ENCODE measurements at regions not wholly inside any gene's neighbourhood (a gene's known extent, or its start where the extent isn't known, plus 50 kb on each side); places are given as distances from the start of the nearest gene placed in this dataset.
A peak's percentile ranks its signal among the peaks of the same experiment; 100 is the strongest.

DNA sequence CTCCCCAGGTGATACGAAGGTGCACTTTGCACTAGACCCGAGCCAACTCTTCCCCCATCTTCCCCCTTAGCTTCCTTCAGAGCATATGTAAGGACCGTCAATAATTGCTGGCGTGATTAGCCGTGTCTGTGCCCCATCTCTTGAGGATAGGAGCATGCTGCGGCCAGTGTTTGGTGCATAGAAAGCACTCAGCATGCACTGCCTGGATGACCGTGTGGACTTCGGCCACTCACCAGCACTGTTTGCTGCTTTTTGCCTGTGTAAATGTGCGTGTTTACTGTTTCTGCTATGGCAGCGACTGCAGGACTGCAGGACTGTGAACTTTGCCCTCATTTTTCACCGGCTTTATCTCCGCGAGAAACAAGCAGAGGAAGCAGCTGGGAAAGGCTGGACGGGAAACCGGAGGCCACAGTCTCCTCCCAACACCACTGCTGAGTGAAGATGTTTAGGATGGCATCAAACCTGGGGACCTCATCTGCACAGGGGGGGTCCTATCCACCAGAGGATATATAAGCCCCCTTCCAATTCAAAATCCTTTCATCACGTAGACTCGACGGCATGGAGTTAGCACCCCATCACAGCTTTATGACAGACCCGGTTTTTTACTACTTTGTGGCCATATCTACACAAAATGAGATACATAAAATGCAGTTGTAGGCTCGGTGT, 150.6 kb upstream of the AFDN start (continued):
- TF ChIP-seq, protein P1, sequence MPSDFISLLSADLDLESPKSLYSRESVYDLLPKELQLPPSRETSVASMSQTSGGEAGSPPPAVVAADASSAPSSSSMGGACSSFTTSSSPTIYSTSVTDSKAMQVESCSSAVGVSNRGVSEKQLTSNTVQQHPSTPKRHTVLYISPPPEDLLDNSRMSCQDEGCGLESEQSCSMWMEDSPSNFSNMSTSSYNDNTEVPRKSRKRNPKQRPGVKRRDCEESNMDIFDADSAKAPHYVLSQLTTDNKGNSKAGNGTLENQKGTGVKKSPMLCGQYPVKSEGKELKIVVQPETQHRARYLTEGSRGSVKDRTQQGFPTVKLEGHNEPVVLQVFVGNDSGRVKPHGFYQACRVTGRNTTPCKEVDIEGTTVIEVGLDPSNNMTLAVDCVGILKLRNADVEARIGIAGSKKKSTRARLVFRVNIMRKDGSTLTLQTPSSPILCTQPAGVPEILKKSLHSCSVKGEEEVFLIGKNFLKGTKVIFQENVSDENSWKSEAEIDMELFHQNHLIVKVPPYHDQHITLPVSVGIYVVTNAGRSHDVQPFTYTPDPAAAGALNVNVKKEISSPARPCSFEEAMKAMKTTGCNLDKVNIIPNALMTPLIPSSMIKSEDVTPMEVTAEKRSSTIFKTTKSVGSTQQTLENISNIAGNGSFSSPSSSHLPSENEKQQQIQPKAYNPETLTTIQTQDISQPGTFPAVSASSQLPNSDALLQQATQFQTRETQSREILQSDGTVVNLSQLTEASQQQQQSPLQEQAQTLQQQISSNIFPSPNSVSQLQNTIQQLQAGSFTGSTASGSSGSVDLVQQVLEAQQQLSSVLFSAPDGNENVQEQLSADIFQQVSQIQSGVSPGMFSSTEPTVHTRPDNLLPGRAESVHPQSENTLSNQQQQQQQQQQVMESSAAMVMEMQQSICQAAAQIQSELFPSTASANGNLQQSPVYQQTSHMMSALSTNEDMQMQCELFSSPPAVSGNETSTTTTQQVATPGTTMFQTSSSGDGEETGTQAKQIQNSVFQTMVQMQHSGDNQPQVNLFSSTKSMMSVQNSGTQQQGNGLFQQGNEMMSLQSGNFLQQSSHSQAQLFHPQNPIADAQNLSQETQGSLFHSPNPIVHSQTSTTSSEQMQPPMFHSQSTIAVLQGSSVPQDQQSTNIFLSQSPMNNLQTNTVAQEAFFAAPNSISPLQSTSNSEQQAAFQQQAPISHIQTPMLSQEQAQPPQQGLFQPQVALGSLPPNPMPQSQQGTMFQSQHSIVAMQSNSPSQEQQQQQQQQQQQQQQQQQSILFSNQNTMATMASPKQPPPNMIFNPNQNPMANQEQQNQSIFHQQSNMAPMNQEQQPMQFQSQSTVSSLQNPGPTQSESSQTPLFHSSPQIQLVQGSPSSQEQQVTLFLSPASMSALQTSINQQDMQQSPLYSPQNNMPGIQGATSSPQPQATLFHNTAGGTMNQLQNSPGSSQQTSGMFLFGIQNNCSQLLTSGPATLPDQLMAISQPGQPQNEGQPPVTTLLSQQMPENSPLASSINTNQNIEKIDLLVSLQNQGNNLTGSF (CRISPR knock-in tag; IDR thresholded peaks at IDR 0.05): peak; percentile 66; the same call in 1 of the 2 replicates
- TF ChIP-seq, protein P2, sequence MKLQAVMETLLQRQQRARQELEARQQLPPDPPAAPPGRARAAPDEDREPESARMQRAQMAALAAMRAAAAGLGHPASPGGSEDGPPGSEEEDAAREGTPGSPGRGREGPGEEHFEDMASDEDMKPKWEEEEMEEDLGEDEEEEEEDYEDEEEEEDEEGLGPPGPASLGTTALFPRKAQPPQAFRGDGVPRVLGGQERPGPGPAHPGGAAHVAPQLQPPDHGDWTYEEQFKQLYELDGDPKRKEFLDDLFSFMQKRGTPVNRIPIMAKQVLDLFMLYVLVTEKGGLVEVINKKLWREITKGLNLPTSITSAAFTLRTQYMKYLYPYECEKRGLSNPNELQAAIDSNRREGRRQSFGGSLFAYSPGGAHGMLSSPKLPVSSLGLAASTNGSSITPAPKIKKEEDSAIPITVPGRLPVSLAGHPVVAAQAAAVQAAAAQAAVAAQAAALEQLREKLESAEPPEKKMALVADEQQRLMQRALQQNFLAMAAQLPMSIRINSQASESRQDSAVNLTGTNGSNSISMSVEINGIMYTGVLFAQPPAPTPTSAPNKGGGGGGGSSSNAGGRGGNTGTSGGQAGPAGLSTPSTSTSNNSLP (IDR thresholded peaks at IDR 0.05; ENCODE audit: low read depth, low read length): peak; percentile 89
- TF ChIP-seq ZNF431 (CRISPR knock-in tag; IDR thresholded peaks at IDR 0.05; ENCODE audit: borderline replicate concordance, low read depth) (peak; percentile 97), ZSCAN25 (CRISPR knock-in tag; IDR thresholded peaks at IDR 0.05) (peak; percentile 91), MATR3 (CRISPR knock-in tag; IDR thresholded peaks at IDR 0.05) (no peak), SIN3A (IDR thresholded peaks at IDR 0.05; ENCODE audit: borderline replicate concordance, low read depth, low read length) (0 out of 2 replicates have a peak, but pooled peaks have one; percentile 50), STAT5B (CRISPR knock-in tag; IDR thresholded peaks at IDR 0.05) (peak; percentile 86; the same call in 1 of the 2 replicates), WIZ (CRISPR knock-in tag; IDR thresholded peaks at IDR 0.05) (peak; percentile 96; the same call in 1 of the 2 replicates), ZNF317 (CRISPR knock-in tag; IDR thresholded peaks at IDR 0.05) (peak; percentile 90), FLYWCH1 (CRISPR knock-in tag; IDR thresholded peaks at IDR 0.05) (no peak), HDAC1 (CRISPR knock-in tag; IDR thresholded peaks at IDR 0.05) (peak; percentile 99), DNMT1 (CRISPR knock-in tag; IDR thresholded peaks at IDR 0.05) (peak; percentile 97)
- TF ChIP-seq, protein P3, sequence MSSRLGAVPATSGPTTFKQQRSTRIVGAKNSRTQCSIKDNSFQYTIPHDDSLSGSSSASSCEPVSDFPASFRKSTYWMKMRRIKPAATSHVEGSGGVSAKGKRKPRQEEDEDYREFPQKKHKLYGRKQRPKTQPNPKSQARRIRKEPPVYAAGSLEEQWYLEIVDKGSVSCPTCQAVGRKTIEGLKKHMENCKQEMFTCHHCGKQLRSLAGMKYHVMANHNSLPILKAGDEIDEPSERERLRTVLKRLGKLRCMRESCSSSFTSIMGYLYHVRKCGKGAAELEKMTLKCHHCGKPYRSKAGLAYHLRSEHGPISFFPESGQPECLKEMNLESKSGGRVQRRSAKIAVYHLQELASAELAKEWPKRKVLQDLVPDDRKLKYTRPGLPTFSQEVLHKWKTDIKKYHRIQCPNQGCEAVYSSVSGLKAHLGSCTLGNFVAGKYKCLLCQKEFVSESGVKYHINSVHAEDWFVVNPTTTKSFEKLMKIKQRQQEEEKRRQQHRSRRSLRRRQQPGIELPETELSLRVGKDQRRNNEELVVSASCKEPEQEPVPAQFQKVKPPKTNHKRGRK (CRISPR knock-in tag; IDR thresholded peaks at IDR 0.05): 0 out of 2 replicates have a peak, but pooled peaks have one; percentile 89
- TF ChIP-seq, protein P4, sequence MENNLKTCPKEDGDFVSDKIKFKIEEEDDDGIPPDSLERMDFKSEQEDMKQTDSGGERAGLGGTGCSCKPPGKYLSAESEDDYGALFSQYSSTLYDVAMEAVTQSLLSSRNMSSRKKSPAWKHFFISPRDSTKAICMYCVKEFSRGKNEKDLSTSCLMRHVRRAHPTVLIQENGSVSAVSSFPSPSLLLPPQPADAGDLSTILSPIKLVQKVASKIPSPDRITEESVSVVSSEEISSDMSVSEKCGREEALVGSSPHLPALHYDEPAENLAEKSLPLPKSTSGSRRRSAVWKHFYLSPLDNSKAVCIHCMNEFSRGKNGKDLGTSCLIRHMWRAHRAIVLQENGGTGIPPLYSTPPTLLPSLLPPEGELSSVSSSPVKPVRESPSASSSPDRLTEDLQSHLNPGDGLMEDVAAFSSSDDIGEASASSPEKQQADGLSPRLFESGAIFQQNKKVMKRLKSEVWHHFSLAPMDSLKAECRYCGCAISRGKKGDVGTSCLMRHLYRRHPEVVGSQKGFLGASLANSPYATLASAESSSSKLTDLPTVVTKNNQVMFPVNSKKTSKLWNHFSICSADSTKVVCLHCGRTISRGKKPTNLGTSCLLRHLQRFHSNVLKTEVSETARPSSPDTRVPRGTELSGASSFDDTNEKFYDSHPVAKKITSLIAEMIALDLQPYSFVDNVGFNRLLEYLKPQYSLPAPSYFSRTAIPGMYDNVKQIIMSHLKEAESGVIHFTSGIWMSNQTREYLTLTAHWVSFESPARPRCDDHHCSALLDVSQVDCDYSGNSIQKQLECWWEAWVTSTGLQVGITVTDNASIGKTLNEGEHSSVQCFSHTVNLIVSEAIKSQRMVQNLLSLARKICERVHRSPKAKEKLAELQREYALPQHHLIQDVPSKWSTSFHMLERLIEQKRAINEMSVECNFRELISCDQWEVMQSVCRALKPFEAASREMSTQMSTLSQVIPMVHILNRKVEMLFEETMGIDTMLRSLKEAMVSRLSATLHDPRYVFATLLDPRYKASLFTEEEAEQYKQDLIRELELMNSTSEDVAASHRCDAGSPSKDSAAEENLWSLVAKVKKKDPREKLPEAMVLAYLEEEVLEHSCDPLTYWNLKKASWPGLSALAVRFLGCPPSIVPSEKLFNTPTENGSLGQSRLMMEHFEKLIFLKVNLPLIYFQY (CRISPR knock-in tag; IDR thresholded peaks at IDR 0.05; ENCODE audit: borderline replicate concordance): peak; percentile 92
- TF ChIP-seq, protein P5, sequence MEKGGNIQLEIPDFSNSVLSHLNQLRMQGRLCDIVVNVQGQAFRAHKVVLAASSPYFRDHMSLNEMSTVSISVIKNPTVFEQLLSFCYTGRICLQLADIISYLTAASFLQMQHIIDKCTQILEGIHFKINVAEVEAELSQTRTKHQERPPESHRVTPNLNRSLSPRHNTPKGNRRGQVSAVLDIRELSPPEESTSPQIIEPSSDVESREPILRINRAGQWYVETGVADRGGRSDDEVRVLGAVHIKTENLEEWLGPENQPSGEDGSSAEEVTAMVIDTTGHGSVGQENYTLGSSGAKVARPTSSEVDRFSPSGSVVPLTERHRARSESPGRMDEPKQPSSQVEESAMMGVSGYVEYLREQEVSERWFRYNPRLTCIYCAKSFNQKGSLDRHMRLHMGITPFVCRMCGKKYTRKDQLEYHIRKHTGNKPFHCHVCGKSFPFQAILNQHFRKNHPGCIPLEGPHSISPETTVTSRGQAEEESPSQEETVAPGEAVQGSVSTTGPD (CRISPR knock-in tag; IDR thresholded peaks at IDR 0.05): peak; percentile 98
